ENCODE measurements at regions not wholly inside any gene's neighbourhood (a gene's known extent, or its start where the extent isn't known, plus 50 kb on each side); places are given as distances from the start of the nearest gene placed in this dataset.

- Histone ChIP-seq H3K4me3 (ENCODE audit: low read depth, low read length) (no peak overlapping the region), H3K27me3 (ENCODE audit: control insufficient read depth, insufficient read depth, low read length) (no peaks in the 10 kb centered on the region), H3K36me3 (ENCODE audit: control insufficient read depth, insufficient read depth, low read length) (no peaks in the 10 kb centered on the region)
- DNase-seq (ENCODE audit: low read depth): no peak
- ChIA-PET CTCF (interaction anchor here (0.6 to 1.4 kb wide), 4 partner anchors 10 to 194 kb away, joined by 3 to 5 read pairs (median 4); no protein-coding TSS in a partner anchor), POLR2A (no interaction called here)
- TF ChIP-seq, protein P1, sequence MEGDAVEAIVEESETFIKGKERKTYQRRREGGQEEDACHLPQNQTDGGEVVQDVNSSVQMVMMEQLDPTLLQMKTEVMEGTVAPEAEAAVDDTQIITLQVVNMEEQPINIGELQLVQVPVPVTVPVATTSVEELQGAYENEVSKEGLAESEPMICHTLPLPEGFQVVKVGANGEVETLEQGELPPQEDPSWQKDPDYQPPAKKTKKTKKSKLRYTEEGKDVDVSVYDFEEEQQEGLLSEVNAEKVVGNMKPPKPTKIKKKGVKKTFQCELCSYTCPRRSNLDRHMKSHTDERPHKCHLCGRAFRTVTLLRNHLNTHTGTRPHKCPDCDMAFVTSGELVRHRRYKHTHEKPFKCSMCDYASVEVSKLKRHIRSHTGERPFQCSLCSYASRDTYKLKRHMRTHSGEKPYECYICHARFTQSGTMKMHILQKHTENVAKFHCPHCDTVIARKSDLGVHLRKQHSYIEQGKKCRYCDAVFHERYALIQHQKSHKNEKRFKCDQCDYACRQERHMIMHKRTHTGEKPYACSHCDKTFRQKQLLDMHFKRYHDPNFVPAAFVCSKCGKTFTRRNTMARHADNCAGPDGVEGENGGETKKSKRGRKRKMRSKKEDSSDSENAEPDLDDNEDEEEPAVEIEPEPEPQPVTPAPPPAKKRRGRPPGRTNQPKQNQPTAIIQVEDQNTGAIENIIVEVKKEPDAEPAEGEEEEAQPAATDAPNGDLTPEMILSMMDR (IDR thresholded peaks at IDR 0.05; ENCODE audit: insufficient read depth, low read depth, low read length): no peak
Observed at GRCh38 chr2:217360111-217360510, 500.2 kb upstream of the TNP1 start.

- no peaks in the 10 kb centered on the region for H3K27me3 ChIP-seq (ENCODE audit: control insufficient read depth, insufficient read depth, low read length)
- DNase-seq (ENCODE audit: low read depth): no peak
- H3K4me3 ChIP-seq (ENCODE audit: low read depth, low read length): no peak overlapping the region
- TF ChIP-seq, protein P1 (IDR thresholded peaks at IDR 0.05; ENCODE audit: insufficient read depth, low read depth, low read length): no peak
- ChIA-PET CTCF (interaction anchor here (0.8 kb wide), 1 partner anchor 10 kb away, joined by 3 read pairs; no protein-coding TSS in a partner anchor), POLR2A (interaction anchor here (0.6 to 0.7 kb wide), 2 partner anchors 294 to 663 kb away, joined by 3 to 6 read pairs; partner anchors contain the start of gene IGFBP5)
- no peaks in the 10 kb centered on the region for H3K36me3 ChIP-seq (ENCODE audit: control insufficient read depth, insufficient read depth, low read length)
Observed at GRCh38 chr2:217357886-217358620, 498.2 kb upstream of the TNP1 start.

DNA sequence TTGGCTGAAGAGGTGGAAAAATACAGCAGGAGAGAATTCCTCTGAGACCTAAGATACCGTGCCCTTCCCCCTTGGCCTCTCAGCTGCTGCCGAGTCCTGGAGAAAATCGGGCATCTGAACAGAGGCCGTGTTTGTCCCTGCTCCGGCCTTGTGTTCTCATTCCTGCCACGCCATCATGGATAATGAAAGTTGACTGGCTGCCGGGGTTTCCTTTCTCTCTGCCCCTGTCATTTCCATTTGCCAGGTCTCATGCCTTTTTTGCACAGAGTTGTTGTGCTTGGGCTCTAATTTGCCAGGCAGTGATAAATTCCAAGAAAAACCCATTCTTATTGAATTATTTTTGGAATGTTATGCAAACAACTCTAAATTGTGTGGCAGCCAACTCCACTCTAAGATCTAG is 496.9 kb upstream of the TNP1 start:
- Histone ChIP-seq H3K4me3 (ENCODE audit: low read depth, low read length) (no peak overlapping the region), H3K27me3 (ENCODE audit: control insufficient read depth, insufficient read depth, low read length) (no peaks in the 10 kb centered on the region), H3K36me3 (ENCODE audit: control insufficient read depth, insufficient read depth, low read length) (no peaks in the 10 kb centered on the region)
- CTCF ChIA-PET: interaction anchor here (0.5 to 1.6 kb wide), 3 partner anchors 78 to 357 kb away, joined by 3 read pairs; no protein-coding TSS in a partner anchor
- POLR2A ChIA-PET: no interaction called here
- TF ChIP-seq, protein P1 (IDR thresholded peaks at IDR 0.05; ENCODE audit: insufficient read depth, low read depth, low read length): no peak
- no peak for DNase-seq (ENCODE audit: low read depth)

GRCh38 chr2:217356142-217356541 is 496.3 kb upstream of the TNP1 start:
- H3K36me3 ChIP-seq (ENCODE audit: control insufficient read depth, insufficient read depth, low read length): no peaks in the 10 kb centered on the region
- no peaks in the 10 kb centered on the region for H3K27me3 ChIP-seq (ENCODE audit: control insufficient read depth, insufficient read depth, low read length)
- no peak for DNase-seq (ENCODE audit: low read depth)
- ChIA-PET POLR2A (no interaction called here), CTCF (interaction anchor here (0.5 to 1.6 kb wide), 5 partner anchors 9 to 357 kb away, joined by 3 read pairs; no protein-coding TSS in a partner anchor)
- no peak overlapping the region for H3K4me3 ChIP-seq (ENCODE audit: low read depth, low read length)
- TF ChIP-seq, protein P1 (IDR thresholded peaks at IDR 0.05; ENCODE audit: insufficient read depth, low read depth, low read length): no peak

DNA sequence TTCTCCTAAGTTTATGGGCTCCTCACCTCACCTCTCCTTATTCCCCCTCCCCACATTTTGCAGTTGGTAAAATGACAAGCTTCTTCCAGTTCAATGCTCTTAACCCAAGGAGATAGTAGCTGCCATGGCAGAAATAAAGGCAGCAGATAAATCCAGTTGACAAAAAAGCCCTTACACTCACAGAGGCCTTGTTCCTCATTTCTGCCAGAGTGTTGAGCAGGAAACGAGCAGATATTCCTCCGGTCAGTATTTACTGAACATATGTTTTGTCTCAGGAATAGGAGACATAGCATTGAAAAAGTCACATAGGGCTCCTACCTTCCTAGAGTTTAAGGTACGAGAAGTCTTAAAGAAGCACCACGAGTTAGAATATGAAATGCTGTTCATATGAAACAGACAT is 493.7 kb upstream of the TNP1 start:
- Histone ChIP-seq H3K36me3 (ENCODE audit: control insufficient read depth, insufficient read depth, low read length) (no peaks in the 10 kb centered on the region), H3K27me3 (ENCODE audit: control insufficient read depth, insufficient read depth, low read length) (no peaks in the 10 kb centered on the region), H3K4me3 (ENCODE audit: low read depth, low read length) (no peak overlapping the region)
- TF ChIP-seq, protein P1 (IDR thresholded peaks at IDR 0.05; ENCODE audit: insufficient read depth, low read depth, low read length): no peak
- ChIA-PET CTCF (no interaction called here), POLR2A (no interaction called here)
- DNase-seq (ENCODE audit: low read depth): no peak

All from BJ (cell line).